ENCODE measurements at regions not wholly inside any gene's neighbourhood (a gene's known extent, or its start where the extent isn't known, plus 50 kb on each side); places are given as distances from the start of the nearest gene placed in this dataset.

GRCh38 chr4:100076753-100077152, 113.5 kb downstream of the DDIT4L start:
- Histone ChIP-seq H3K27ac (no peak overlapping the region), H3K4me3 (no peak overlapping the region), H3K27me3 (peaks cover 0 to 3% (median 0%) of the 10 kb centered on the region in 3 donors), H3K36me3 (no peaks in the 10 kb centered on the region), H3K9me3 (no peaks in the 10 kb centered on the region), H3K4me1 (no peaks in the 10 kb centered on the region)
- intact Hi-C loops (cut with DNase I; ENCODE audit: low total_unique reads) = no loop called here
- no peak for TF ChIP-seq POLR2A (IDR thresholded peaks at IDR 0.05)
- TF ChIP-seq, protein P1, sequence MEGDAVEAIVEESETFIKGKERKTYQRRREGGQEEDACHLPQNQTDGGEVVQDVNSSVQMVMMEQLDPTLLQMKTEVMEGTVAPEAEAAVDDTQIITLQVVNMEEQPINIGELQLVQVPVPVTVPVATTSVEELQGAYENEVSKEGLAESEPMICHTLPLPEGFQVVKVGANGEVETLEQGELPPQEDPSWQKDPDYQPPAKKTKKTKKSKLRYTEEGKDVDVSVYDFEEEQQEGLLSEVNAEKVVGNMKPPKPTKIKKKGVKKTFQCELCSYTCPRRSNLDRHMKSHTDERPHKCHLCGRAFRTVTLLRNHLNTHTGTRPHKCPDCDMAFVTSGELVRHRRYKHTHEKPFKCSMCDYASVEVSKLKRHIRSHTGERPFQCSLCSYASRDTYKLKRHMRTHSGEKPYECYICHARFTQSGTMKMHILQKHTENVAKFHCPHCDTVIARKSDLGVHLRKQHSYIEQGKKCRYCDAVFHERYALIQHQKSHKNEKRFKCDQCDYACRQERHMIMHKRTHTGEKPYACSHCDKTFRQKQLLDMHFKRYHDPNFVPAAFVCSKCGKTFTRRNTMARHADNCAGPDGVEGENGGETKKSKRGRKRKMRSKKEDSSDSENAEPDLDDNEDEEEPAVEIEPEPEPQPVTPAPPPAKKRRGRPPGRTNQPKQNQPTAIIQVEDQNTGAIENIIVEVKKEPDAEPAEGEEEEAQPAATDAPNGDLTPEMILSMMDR (IDR thresholded peaks at IDR 0.05 in 4 of 5, conservative IDR thresholded peaks at IDR 0.05 in 1 of 5) = no peak
- in situ Hi-C loops (cut with MboI; ENCODE audit: low sequenced_read_pairs in 4 of 4) = no loop called here
- no peak for DNase-seq
- no peak for ATAC-seq

- Histone ChIP-seq H3K27ac (no peak overlapping the region), H3K36me3 (no peaks in the 10 kb centered on the region), H3K9me3 (no peaks in the 10 kb centered on the region), H3K4me1 (no peaks in the 10 kb centered on the region), H3K4me3 (no peak overlapping the region), H3K27me3 (peaks cover 0 to 3% (median 0%) of the 10 kb centered on the region in 3 donors)
- intact Hi-C loops (cut with DNase I; ENCODE audit: low total_unique reads) (no loop called here), in situ Hi-C loops (cut with MboI; ENCODE audit: low sequenced_read_pairs in 4 of 4) (no loop called here)
- no peak for TF ChIP-seq POLR2A (IDR thresholded peaks at IDR 0.05)
- TF ChIP-seq, protein P1 (IDR thresholded peaks at IDR 0.05 in 4 of 5, conservative IDR thresholded peaks at IDR 0.05 in 1 of 5) = no peak
- ATAC-seq (no peak), DNase-seq (no peak)
These were observed 114.6 kb downstream of the DDIT4L start for GRCh38 chr4:100075486-100076270.

- H3K9me3 ChIP-seq = no peaks in the 10 kb centered on the region
- peaks cover 0 to 3% (median 0%) of the 10 kb centered on the region in 3 donors for H3K27me3 ChIP-seq
- no peak for ATAC-seq
- TF ChIP-seq, protein P1 (IDR thresholded peaks at IDR 0.05 in 4 of 5, conservative IDR thresholded peaks at IDR 0.05 in 1 of 5) = no peak
- no peak for TF ChIP-seq POLR2A (IDR thresholded peaks at IDR 0.05)
- H3K36me3 ChIP-seq = no peaks in the 10 kb centered on the region
- DNase-seq = no peak
- intact Hi-C loops (cut with DNase I; ENCODE audit: low total_unique reads) = no loop called here
- in situ Hi-C loops (cut with MboI; ENCODE audit: low sequenced_read_pairs in 4 of 4) = no loop called here
- no peak overlapping the region for H3K27ac ChIP-seq
- H3K4me3 ChIP-seq = no peak overlapping the region
- H3K4me1 ChIP-seq = no peaks in the 10 kb centered on the region
These were observed 115.2 kb downstream of the DDIT4L start for GRCh38 chr4:100075056-100075455.

GRCh38 chr4:100071506-100071905, 118.8 kb downstream of the DDIT4L start:
- H3K27me3 ChIP-seq = peaks cover 0 to under 1% (median 0%) of the 10 kb centered on the region in 3 donors
- ATAC-seq (no peak), DNase-seq (no peak)
- intact Hi-C loops (cut with DNase I; ENCODE audit: low total_unique reads) (no loop called here), in situ Hi-C loops (cut with MboI; ENCODE audit: low sequenced_read_pairs in 4 of 4) (no loop called here)
- no peak overlapping the region for H3K4me3 ChIP-seq
- H3K4me1 ChIP-seq = no peaks in the 10 kb centered on the region
- H3K27ac ChIP-seq = no peak overlapping the region
- no peaks in the 10 kb centered on the region for H3K36me3 ChIP-seq
- TF ChIP-seq POLR2A (IDR thresholded peaks at IDR 0.05) = no peak
- TF ChIP-seq, protein P1 (IDR thresholded peaks at IDR 0.05 in 4 of 5, conservative IDR thresholded peaks at IDR 0.05 in 1 of 5) = no peak
- no peaks in the 10 kb centered on the region for H3K9me3 ChIP-seq

All from gastrocnemius medialis (tissue), 4 donors.